HEK293T (cell line): ENCODE measurements at regions not wholly inside any gene's neighbourhood (a gene's known extent, or its start where the extent isn't known, plus 50 kb on each side); places are given as distances from the start of the nearest gene placed in this dataset.

Experiments
- CTCF ChIA-PET: fragments of 350-600 bp; formaldehyde crosslinking; extraction: SDS; loops from one replicate; lab custom pipeline; 2021; ENCODE audit warnings: antibody characterized with exemption, inconsistent platforms; lab: Yijun Ruan, JAX
- POLR2A ChIA-PET: fragments of 350-600 bp; formaldehyde crosslinking; extraction: SDS; loops from one replicate; lab custom pipeline; 2020; ENCODE audit warnings: antibody characterized with exemption, inconsistent platforms; lab: Yijun Ruan, JAX
- DNase-seq: peaks from one replicate; pipeline ENCODE4 v3.0.0; 2012; ENCODE audit warnings: mixed read lengths; ENCODE audit errors: extremely low spot score
- ARNT ChIP-seq: fragments of 450-650 bp; IDR thresholded peaks from 2 replicates; pipeline ENCODE4 v1.6.1; 2017; ENCODE audit warnings: mild to moderate bottlenecking
- BHLHE40 ChIP-seq: fragments of 450-650 bp; IDR thresholded peaks from 2 replicates; pipeline ENCODE4 v1.6.1; 2016; ENCODE audit warnings: mild to moderate bottlenecking, moderate library complexity, borderline replicate concordance
- CTBP1 ChIP-seq: fragments of 450-650 bp; IDR thresholded peaks from 2 replicates; pipeline ENCODE4 v1.6.1; 2016; ENCODE audit warnings: borderline replicate concordance
- ELF4 ChIP-seq: fragments of 450-650 bp; IDR thresholded peaks from 2 replicates; pipeline ENCODE4 v1.6.1; 2017; ENCODE audit warnings: antibody characterized with exemption
- FOXA1 ChIP-seq: fragments of 450-650 bp; IDR thresholded peaks from 2 replicates; pipeline ENCODE4 v1.6.1; 2016; ENCODE audit warnings: mild to moderate bottlenecking
- FOXK2 ChIP-seq: fragments of 450-650 bp; IDR thresholded peaks from 2 replicates; pipeline ENCODE4 v1.6.1; 2016; ENCODE audit warnings: mild to moderate bottlenecking
- FOXM1 ChIP-seq: fragments of 450-650 bp; IDR thresholded peaks from 2 replicates; pipeline ENCODE4 v1.6.1; 2017; ENCODE audit warnings: mild to moderate bottlenecking, borderline replicate concordance
- HDGF ChIP-seq: fragments of 450-650 bp; IDR thresholded peaks from 2 replicates; pipeline ENCODE4 v1.6.1; 2017; ENCODE audit warnings: antibody characterized with exemption, borderline replicate concordance
- L3MBTL2 ChIP-seq: fragments of 450-650 bp; conservative IDR thresholded peaks from 2 replicates; pipeline ENCODE4 v1.6.1; 2016; ENCODE audit warnings: mild to moderate bottlenecking
- LEF1 ChIP-seq: fragments of 450-650 bp; IDR thresholded peaks from 2 replicates; pipeline ENCODE4 v1.6.1; 2017; ENCODE audit warnings: mild to moderate bottlenecking, borderline replicate concordance
- NFRKB ChIP-seq: fragments of 450-650 bp; IDR thresholded peaks from 2 replicates; pipeline ENCODE4 v1.6.1; 2016; ENCODE audit warnings: mild to moderate bottlenecking, moderate library complexity
- SP1 ChIP-seq: fragments of 450-650 bp; IDR thresholded peaks from 2 replicates; pipeline ENCODE4 v1.6.1; 2017
- SUZ12 ChIP-seq: fragments of 450-650 bp; IDR thresholded peaks from 2 replicates; pipeline ENCODE4 v1.6.1; 2016; ENCODE audit warnings: mild to moderate bottlenecking
- TARDBP ChIP-seq: fragments of 450-650 bp; IDR thresholded peaks from 2 replicates; pipeline ENCODE4 v1.6.1; 2016
- ZNF384 ChIP-seq: fragments of 450-650 bp; IDR thresholded peaks from 2 replicates; pipeline ENCODE4 v1.6.1; 2016
- TF ChIP-seq, protein P1 (sequence below): fragments of 450-650 bp; IDR thresholded peaks from 2 replicates; pipeline ENCODE4 v1.6.1; 2016

DNA sequence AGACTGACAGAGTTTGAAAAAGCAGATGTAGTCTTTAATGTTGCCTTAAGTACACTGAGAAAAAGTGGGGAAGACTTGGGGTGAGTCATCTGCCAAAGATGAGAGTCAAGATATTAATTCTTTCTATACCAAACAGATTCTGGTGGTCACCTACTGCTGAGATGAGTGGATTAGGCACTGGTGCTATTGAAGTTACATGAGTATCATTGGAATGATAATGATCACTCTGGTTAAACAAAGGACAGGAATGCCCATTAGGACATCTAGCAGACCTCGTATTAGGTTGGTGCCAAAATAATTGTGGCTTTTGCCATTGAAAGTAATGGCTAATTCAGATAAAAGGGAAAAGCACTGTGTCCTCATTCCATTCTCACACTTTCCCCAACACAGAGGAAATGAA is 1588.9 kb downstream of the KCNT2 start:
- CTCF ChIA-PET, result no interaction called here
- DNase-seq, result no peak
- TF ChIP-seq ZNF384 (no peak), LEF1 (no peak), TARDBP (no peak)
- POLR2A ChIA-PET, result no interaction called here

- DNase-seq, result no peak
- CTCF ChIA-PET, result no interaction called here
- POLR2A ChIA-PET, result no interaction called here
- TF ChIP-seq TARDBP, result no peak
- no peak for TF ChIP-seq ELF4
- no peak for TF ChIP-seq FOXA1
- TF ChIP-seq SP1, result no peak
- TF ChIP-seq, protein P1, sequence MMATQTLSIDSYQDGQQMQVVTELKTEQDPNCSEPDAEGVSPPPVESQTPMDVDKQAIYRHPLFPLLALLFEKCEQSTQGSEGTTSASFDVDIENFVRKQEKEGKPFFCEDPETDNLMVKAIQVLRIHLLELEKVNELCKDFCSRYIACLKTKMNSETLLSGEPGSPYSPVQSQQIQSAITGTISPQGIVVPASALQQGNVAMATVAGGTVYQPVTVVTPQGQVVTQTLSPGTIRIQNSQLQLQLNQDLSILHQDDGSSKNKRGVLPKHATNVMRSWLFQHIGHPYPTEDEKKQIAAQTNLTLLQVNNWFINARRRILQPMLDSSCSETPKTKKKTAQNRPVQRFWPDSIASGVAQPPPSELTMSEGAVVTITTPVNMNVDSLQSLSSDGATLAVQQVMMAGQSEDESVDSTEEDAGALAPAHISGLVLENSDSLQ, result no peak
- TF ChIP-seq CTBP1, result no peak
- no peak for TF ChIP-seq BHLHE40
- TF ChIP-seq ARNT, result no peak
- TF ChIP-seq HDGF, result no peak
- TF ChIP-seq ZNF384, result no peak
- TF ChIP-seq FOXK2, result no peak
Observed at GRCh38 chr1:195012995-195013394, 1595.2 kb downstream of the KCNT2 start.

DNA sequence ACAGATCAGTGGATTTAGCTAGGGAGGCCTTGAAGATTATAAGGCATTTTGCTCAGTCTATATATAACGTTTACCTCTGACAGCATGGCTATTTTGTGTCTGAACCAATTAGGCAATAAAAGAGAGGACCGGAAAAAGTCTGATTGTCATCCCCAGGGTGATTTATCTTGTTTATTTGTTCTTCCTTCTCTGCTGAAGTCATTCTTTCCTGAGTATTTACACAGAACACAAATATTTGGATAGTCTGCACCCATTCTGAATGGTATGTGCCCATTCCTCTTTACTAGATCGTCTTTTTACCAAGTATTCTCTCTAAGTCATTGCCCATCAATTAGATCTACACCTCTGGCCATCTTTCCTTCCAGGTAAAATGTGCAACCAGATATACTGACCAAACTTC is 1602.9 kb downstream of the KCNT2 start:
- ChIA-PET POLR2A (no interaction called here), CTCF (no interaction called here)
- TF ChIP-seq BHLHE40, result no peak
- no peak for TF ChIP-seq NFRKB
- TF ChIP-seq FOXK2, result no peak
- TF ChIP-seq ELF4, result no peak
- TF ChIP-seq TARDBP, result no peak
- TF ChIP-seq L3MBTL2, result no peak
- TF ChIP-seq FOXA1, result no peak
- TF ChIP-seq ZNF384, result no peak
- no peak for TF ChIP-seq ARNT
- no peak for TF ChIP-seq SUZ12
- TF ChIP-seq, protein P1, result no peak
- no peak for TF ChIP-seq FOXM1
- no peak for TF ChIP-seq LEF1
- no peak for TF ChIP-seq SP1
- TF ChIP-seq HDGF, result no peak
- no peak for TF ChIP-seq CTBP1
- DNase-seq, result no peak

DNA sequence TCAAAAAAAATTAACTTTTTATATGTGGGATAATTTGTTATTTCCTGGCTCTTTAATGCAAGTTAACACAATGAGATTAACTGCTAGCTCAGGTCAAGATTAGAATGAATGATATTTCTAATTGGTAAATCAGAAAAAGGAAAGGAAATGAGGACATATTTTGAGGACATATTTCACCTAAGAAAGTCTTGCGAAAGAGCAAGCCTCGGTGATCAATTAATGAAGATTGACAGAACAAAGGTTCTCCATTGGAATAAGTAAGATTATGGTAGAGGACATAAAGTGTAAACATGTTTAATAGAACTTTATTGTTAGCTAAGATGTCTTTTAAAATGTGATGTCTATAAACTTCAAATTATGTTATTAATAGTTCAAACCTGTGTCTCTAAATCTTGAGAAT is 1617.8 kb downstream of the KCNT2 start:
- TF ChIP-seq, protein P1, result no peak
- ChIA-PET CTCF (no interaction called here), POLR2A (no interaction called here)
- DNase-seq, result no peak

DNA sequence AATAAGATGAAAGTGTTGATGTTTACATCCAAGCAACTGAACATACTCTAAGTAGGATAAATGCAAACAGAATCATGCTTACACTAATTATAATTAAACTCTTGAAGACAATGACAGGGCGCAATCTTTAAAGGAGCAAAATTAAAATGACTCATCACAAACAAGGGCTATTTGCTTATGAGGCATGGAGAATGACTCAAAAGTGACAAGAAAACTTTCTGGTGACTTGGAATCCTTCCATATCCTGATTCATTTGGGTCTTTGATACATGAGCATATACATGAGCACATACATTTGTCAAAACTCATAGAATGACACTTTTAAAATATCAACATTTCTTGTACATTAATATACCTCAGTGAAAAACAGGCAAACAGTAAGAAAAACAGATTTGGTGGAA is 1632.3 kb downstream of the KCNT2 start:
- POLR2A ChIA-PET, result no interaction called here
- TF ChIP-seq ELF4 (no peak), SP1 (no peak), SUZ12 (no peak), FOXA1 (no peak), FOXM1 (no peak), TARDBP (no peak), LEF1 (no peak), FOXK2 (no peak), ARNT (no peak), NFRKB (no peak), CTBP1 (no peak), BHLHE40 (no peak), HDGF (no peak)
- TF ChIP-seq, protein P1, result no peak
- CTCF ChIA-PET, result no interaction called here
- no peak for DNase-seq

GRCh38 chr1:194968916-194969315 is 1639.3 kb downstream of the KCNT2 start:
- DNase-seq, result no peak
- no peak for TF ChIP-seq NFRKB
- TF ChIP-seq HDGF, result no peak
- no peak for TF ChIP-seq SUZ12
- no peak for TF ChIP-seq BHLHE40
- TF ChIP-seq FOXA1, result no peak
- TF ChIP-seq LEF1, result no peak
- no peak for TF ChIP-seq ARNT
- TF ChIP-seq L3MBTL2, result no peak
- TF ChIP-seq ZNF384, result no peak
- no peak for TF ChIP-seq FOXM1
- TF ChIP-seq, protein P1, result no peak
- ChIA-PET CTCF (no interaction called here), POLR2A (no interaction called here)
